Gastrocnemius medialis (tissue), 4 donors: ENCODE measurements at regions not wholly inside any gene's neighbourhood (a gene's known extent, or its start where the extent isn't known, plus 50 kb on each side); places are given as distances from the start of the nearest gene placed in this dataset.
"Not testable (repeated sequence)": the region's sequence is repeated elsewhere in the genome, so short reads cannot be mapped to it uniquely, and the experiment has no call there.

Experiments used
- ATAC-seq, 2 donors: fragments of 150-250 bp; one replicate each; pipeline ENCODE4 v1.9.1; 2016
- DNase-seq, 2 donors: peaks; one replicate each; pipeline ENCODE4 v3.0.0-alpha.2; 2019
- H3K27ac ChIP-seq, 4 donors: fragments of 200-600 bp; sonication (generic); 1 replicate in 1 of 4; 2 replicates in 3 of 4; pipeline ENCODE4 v1.5.1; 2016 to 2018; ENCODE audit warnings: mild to moderate bottlenecking in 2 of 4, moderate library complexity in 1 of 4
- H3K27me3 ChIP-seq, 3 donors: fragments of 200-600 bp; sonication (generic) in 2 of 3; 1 replicate in 1 of 3; 2 replicates in 2 of 3; pipeline versions ENCODE4 v1.5.1 to v1.6.0; 2016 to 2019; ENCODE audit warnings: mild to moderate bottlenecking in 1 of 3, moderate library complexity in 1 of 3
- H3K36me3 ChIP-seq, 2 donors: fragments of 200-600 bp; sonication (generic) in 1 of 2; one replicate each; pipeline ENCODE4 v1.5.1; 2017 to 2018
- H3K4me1 ChIP-seq, 2 donors: fragments of 200-600 bp; sonication (generic) in 1 of 2; one replicate each; pipeline ENCODE4 v1.5.1; 2016 to 2017; ENCODE audit warnings: mild to moderate bottlenecking in 2 of 2
- H3K4me3 ChIP-seq, 4 donors: fragments of 200-600 bp; sonication (generic) in 3 of 4; 1 replicate in 1 of 4; 2 replicates in 3 of 4; pipeline ENCODE4 v1.5.1; 2016 to 2019; ENCODE audit warnings: mild to moderate bottlenecking in 2 of 4
- H3K9me3 ChIP-seq, 3 donors: fragments of 200-600 bp; sonication (generic) in 2 of 3; 1 replicate in 1 of 3; 2 replicates in 2 of 3; pipeline ENCODE4 v1.5.1; 2016 to 2019
- POLR2A ChIP-seq, 2 donors: fragments of 450-650 bp; IDR thresholded peaks; one replicate each; pipeline ENCODE4 v1.6.1; 2017; ENCODE audit warnings: antibody characterized with exemption in 2 of 2, mild to moderate bottlenecking in 2 of 2, moderate library complexity in 2 of 2
- in situ Hi-C, 4 donors: fragments of 200-750 bp; cut with MboI; loops; one replicate each; pipeline versions ENCODE4 v1.15.0 to v1.8.0; 2017; ENCODE audit warnings: low sequenced_read_pairs in 4 of 4
- intact Hi-C: fragments of 100-400 bp; cut with DNase I; formaldehyde crosslinking; loops from one replicate; pipeline ENCODE4 v1.15.1; 2023; ENCODE audit warnings: low total_unique reads
- TF ChIP-seq, protein P1 (sequence below), 5 experiments: fragments of 450-650 bp in 3 of 5; fragments of 200-600 bp in 2 of 5; sonication (generic) in 2 of 5; IDR thresholded peaks in 4 of 5; conservative IDR thresholded peaks in 1 of 5; 1 replicate in 4 of 5; 2 replicates in 1 of 5; pipeline ENCODE4 v1.5.1; 2016 to 2019; ENCODE audit warnings: antibody characterized with exemption in 5 of 5, mild to moderate bottlenecking in 3 of 5, moderate library complexity in 3 of 5

DNA sequence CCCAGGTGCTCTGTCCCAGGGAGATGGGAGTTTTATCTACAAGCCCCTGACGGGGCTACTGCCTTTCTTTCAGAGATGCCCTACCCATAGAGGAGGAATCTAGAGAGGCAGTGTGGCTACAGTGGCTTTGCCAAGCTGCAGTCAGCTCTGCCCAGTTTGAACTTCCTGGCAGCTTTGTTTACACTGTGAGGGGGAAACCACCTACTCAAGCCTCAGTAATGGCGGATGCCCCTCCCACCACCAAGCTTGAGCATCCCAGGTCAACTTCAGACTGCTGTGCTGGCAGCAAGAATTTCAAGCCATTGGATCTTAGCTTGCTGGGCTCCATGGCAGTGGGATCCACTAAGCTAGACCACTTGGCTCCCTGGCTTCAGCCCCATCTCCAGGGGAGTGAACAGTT is 53.1 kb upstream of the TMEM252 start:
- H3K36me3 ChIP-seq, ATAC-seq, intact Hi-C loops, DNase-seq, H3K9me3 ChIP-seq, H3K4me3 ChIP-seq, H3K27ac ChIP-seq, H3K4me1 ChIP-seq, H3K27me3 ChIP-seq: not testable (repeated sequence)
- in situ Hi-C loops: loop anchor here in 3 of 4 donors (10.0 to 25.0 kb wide), 3 partner anchors 91 to 244 kb away; a partner anchor contains a TSS

DNA sequence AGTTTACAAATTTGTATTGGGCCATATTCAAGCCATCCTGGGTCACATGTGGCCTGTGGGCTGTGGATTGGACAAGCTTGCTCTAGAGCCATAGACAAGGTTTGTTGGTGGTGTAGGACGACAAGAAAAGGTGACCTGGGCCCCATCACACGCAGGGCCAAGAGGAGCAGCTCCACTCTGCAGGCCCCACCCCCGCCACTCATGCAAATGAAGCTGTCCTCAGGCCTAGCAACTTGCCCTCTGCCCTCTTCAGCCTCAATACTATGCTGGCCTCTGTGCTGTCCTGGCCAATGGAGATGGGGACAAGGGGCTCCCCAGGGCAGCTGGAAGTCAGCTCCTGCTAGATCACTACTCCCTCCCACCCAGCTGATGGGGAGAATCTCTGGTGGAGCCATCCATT is 55.2 kb upstream of the TMEM252 start:
- H3K27me3 ChIP-seq: no peaks in the 10 kb centered on the region
- no peaks in the 10 kb centered on the region for H3K4me1 ChIP-seq
- no peak for DNase-seq
- H3K36me3 ChIP-seq: no peaks in the 10 kb centered on the region
- TF ChIP-seq POLR2A (IDR thresholded peaks at IDR 0.05): no peak
- TF ChIP-seq, protein P1, sequence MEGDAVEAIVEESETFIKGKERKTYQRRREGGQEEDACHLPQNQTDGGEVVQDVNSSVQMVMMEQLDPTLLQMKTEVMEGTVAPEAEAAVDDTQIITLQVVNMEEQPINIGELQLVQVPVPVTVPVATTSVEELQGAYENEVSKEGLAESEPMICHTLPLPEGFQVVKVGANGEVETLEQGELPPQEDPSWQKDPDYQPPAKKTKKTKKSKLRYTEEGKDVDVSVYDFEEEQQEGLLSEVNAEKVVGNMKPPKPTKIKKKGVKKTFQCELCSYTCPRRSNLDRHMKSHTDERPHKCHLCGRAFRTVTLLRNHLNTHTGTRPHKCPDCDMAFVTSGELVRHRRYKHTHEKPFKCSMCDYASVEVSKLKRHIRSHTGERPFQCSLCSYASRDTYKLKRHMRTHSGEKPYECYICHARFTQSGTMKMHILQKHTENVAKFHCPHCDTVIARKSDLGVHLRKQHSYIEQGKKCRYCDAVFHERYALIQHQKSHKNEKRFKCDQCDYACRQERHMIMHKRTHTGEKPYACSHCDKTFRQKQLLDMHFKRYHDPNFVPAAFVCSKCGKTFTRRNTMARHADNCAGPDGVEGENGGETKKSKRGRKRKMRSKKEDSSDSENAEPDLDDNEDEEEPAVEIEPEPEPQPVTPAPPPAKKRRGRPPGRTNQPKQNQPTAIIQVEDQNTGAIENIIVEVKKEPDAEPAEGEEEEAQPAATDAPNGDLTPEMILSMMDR (IDR thresholded peaks at IDR 0.05 in 4 of 5, conservative IDR thresholded peaks at IDR 0.05 in 1 of 5): no peak
- H3K4me3 ChIP-seq: no peak overlapping the region
- intact Hi-C loops: no loop called here
- H3K9me3 ChIP-seq: no peaks in the 10 kb centered on the region
- H3K27ac ChIP-seq: no peak overlapping the region
- in situ Hi-C loops: loop anchor here in 3 of 4 donors (10.0 to 25.0 kb wide), 3 partner anchors 89 to 241 kb away; a partner anchor contains a TSS
- no peak for ATAC-seq

DNA sequence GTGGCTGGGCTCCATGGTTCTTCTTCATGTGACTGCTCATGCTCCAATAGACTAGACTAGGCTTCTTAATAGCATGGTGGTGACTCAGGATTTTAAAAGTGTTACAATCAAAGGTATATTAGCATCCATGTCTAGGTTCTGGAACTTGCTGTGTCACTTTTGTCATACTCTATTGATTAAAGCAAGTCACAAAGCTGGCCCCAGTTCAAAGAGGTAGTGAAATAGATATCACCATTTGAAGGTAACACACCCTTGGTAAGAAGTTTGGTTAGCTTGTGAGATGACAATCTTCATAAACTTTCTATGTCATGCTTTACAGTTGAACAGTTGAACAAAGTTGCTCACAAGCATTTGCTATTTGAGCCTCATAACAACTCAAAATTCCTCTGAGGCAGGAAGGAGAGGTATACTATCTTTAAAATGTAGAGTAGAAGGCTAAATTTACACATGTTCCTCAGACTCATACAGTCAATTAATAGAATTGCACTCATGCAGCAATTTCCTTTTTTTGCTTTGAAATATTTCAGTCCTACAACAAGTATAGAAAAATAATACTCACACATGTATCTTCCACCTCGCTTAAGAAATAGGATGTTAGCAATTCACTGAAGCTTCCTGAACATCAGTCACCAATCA is 56.8 kb upstream of the TMEM252 start:
- no peak overlapping the region for H3K4me3 ChIP-seq
- TF ChIP-seq, protein P1 (IDR thresholded peaks at IDR 0.05 in 4 of 5, conservative IDR thresholded peaks at IDR 0.05 in 1 of 5): no peak
- no peak for TF ChIP-seq POLR2A (IDR thresholded peaks at IDR 0.05)
- no peak for DNase-seq
- H3K27ac ChIP-seq: no peak overlapping the region
- no peaks in the 10 kb centered on the region for H3K4me1 ChIP-seq
- no peaks in the 10 kb centered on the region for H3K9me3 ChIP-seq
- no peaks in the 10 kb centered on the region for H3K36me3 ChIP-seq
- ATAC-seq: no peak
- no peaks in the 10 kb centered on the region for H3K27me3 ChIP-seq
- intact Hi-C loops (no loop called here), in situ Hi-C loops (loop anchor here in 3 of 4 donors (10.0 to 25.0 kb wide), 3 partner anchors 87 to 240 kb away; a partner anchor contains a TSS)

DNA sequence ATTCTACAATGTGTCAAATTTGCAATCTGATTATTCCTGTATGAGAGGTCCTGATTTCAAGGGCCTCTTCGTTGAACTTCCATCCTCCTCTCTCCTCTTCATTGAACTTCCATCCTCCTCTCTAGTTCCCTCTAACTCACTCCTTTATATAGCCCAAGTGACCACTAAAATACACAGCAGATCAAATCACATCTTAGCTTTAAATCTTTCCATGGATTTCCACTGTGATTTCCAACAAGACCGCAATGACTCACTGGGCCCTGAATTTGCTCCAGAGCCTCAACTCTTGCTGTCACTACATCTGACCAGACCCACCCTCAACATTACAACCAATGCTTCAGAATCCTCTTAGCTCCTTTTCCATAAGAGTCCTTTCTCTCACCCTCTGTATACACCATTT is 59.1 kb upstream of the TMEM252 start:
- DNase-seq (no peak), ATAC-seq (no peak)
- Histone ChIP-seq H3K36me3 (no peaks in the 10 kb centered on the region), H3K9me3 (no peaks in the 10 kb centered on the region), H3K27me3 (no peaks in the 10 kb centered on the region), H3K27ac (no peak overlapping the region), H3K4me3 (no peak overlapping the region), H3K4me1 (no peaks in the 10 kb centered on the region)
- TF ChIP-seq, protein P1 (IDR thresholded peaks at IDR 0.05 in 4 of 5, conservative IDR thresholded peaks at IDR 0.05 in 1 of 5): no peak
- in situ Hi-C loops (loop anchor here in 3 of 4 donors (10.0 to 25.0 kb wide), 3 partner anchors 85 to 237 kb away; a partner anchor contains a TSS), intact Hi-C loops (no loop called here)

DNA sequence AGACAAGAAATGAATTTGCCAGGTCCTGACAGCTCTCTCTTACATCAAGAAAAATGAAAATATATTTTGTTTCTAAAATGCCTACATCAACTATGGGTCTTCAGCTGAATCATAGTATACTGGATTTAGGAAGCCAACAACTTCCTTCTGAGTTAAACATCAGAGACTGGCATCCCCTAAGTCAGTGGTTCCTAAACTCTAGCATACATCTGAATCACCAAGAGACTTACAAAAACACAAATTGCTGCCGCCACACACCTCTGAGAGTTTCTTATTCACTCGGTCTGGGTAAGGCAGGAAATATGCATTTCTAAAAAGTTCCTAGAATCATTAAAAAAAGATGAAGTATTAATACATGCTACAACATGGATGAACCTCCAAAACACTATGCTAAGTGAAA is 60.4 kb upstream of the TMEM252 start:
- in situ Hi-C loops: no loop called here
- no peaks in the 10 kb centered on the region for H3K27me3 ChIP-seq
- no peaks in the 10 kb centered on the region for H3K9me3 ChIP-seq
- no peak overlapping the region for H3K4me3 ChIP-seq
- TF ChIP-seq POLR2A (IDR thresholded peaks at IDR 0.05): no peak
- TF ChIP-seq, protein P1 (IDR thresholded peaks at IDR 0.05 in 4 of 5, conservative IDR thresholded peaks at IDR 0.05 in 1 of 5): no peak
- H3K27ac ChIP-seq: no peak overlapping the region
- no peak for DNase-seq
- no peaks in the 10 kb centered on the region for H3K4me1 ChIP-seq
- intact Hi-C loops: no loop called here
- ATAC-seq: no peak
- H3K36me3 ChIP-seq: no peaks in the 10 kb centered on the region
